Activated CD4-positive, alpha-beta T cell treated with anti-CD3 and anti-CD28 coated beads, Interleukin-2, amount 50 U/mL, for 48 hours (primary cell): ENCODE measurements at regions not wholly inside any gene's neighbourhood (a gene's known extent, or its start where the extent isn't known, plus 50 kb on each side); places are given as distances from the start of the nearest gene placed in this dataset.
"Not testable (repeated sequence)": the region's sequence is repeated elsewhere in the genome, so short reads cannot be mapped to it uniquely, and the experiment has no call there.

Experiments used
- DNase-seq, 2 experiments: peaks; one replicate each; pipeline ENCODE4 v3.0.0-alpha.2; 2020

GRCh38 chr10:44569193-44570091, 184.5 kb upstream of the CXCL12 start:
- no peak for DNase-seq

DNA sequence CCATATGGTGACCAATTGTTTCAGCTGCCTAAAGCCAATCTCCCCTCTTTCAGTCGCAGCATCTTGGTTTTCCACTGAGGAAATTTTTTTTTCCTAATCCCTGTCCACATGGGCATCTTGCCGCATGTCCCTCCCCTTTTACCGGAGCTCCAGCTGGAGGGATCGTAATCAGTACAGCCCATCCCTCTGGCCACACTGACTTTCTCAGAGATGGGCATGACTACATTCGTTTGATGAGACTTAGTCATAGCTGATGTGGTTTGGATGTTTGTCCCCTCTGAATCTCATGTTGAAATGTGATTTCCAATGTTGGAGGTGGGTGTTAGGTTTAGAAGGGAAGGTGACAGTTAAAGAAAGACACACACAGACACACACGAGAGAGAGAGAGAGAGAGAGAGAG, 186.8 kb upstream of the CXCL12 start:
- DNase-seq, result no peak

GRCh38 chr10:44572146-44572545, 187.2 kb upstream of the CXCL12 start:
- DNase-seq, result no peak

DNA sequence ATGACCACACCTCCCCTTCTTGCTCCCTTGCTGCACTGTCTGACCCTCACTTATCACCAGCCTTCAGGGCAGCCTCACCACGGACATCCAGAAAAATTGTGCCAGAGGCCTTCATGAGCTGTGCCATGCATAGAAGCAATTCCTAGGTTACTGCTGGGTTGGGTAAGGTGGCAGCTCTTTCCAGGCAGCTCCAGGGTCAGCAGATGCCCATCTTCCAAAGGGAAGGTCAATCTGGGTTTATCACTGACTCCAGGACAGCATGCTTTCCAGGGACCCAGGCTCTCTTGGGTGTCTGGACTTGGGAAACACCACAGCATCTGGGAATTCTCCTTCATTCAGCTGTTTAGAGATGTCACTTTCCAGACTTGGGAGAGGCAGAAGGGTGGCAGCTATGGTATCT, 188.9 kb upstream of the CXCL12 start:
- no peak for DNase-seq

GRCh38 chr10:44574596-44575480, 189.9 kb upstream of the CXCL12 start:
- no peak for DNase-seq

GRCh38 chr10:44575601-44576380, 190.9 kb upstream of the CXCL12 start:
- no peak for DNase-seq

DNA sequence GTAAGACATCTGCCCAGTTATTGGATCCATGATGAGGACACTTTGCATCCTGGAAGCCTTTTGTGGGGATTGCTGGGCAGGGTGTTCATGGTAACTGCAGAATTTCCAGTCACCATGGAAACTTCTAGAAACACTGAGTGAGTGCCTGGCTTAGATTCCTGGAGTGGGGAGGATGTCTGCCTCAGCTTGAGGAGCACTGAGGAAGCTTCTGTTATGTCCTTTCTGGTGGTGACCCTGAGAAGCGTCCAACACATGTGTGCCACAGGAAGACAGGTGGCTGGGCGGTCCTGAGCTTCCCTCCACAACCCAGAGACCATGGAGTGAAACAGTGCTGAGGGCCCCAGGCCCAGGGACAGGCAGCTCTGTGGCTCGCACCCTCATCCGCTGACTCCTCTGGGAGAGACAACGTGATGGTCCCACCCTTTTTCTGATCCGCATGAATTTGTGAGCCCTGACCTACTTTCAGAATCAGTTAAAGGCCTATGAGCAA, 191.8 kb upstream of the CXCL12 start:
- DNase-seq, result peak; percentile 5 to 18

DNA sequence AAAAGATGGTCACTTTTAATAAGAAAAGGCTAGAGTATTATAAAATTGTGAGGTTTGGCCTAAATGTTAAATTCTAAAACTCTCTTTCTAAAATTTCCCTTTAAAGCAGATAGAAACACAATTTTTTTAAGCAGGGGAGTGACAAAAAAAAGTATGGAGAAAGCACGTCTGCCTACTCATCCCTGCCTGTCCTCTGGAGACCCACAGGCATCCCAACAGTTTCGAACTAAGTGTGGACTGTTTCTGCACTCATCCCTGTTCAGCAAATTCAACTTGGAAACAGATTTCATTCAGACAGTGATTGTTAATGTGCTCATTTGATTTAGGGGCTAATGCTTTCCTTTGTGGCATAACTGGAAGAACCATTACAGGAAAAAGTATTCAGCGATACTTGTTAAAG, 192.6 kb upstream of the CXCL12 start:
- no peak for DNase-seq

GRCh38 chr10:44578271-44578670, 193.4 kb upstream of the CXCL12 start:
- DNase-seq, result no peak

GRCh38 chr10:44578963-44579362, 194.1 kb upstream of the CXCL12 start:
- not testable (repeated sequence) for DNase-seq

- no peak for DNase-seq
Observed at GRCh38 chr10:44581996-44582395, 197.1 kb upstream of the CXCL12 start.

GRCh38 chr10:44587488-44588318, 202.8 kb upstream of the CXCL12 start:
- DNase-seq, result no peak

DNA sequence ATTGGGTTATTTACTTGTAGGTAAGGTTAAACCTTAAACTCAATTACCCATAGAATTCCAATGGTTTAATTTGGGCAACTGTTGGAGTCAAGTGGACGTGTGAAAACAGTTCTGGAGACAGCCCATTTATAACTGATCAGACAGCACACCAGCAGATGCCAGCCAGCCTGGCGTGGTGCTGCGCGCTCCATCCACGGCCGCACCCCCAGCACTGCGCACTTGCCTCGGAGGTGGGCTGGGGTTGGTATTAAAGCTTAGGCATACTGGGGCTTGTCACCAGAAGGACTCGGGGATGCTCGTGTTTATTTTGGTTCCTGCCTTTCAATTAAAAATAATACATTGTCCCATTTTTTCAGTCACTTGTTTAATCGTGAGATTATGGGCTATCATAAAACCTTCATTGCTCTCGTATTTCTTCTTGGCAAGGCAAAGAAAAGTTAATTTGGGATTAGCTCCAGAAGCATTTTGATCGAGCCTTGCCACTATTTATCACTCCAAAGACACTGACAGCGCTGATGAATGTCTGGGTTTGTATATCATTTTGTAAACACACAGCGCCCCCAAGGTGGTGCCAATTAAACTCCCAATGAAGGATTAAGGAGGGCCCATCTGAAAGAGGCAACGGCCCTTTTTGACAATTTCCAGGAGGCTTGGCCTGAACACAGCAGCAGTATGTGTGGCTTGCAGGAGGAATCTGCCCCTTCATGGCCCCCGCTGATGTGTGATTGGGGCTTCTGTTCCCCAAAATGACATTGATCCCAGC, 204.5 kb upstream of the CXCL12 start:
- DNase-seq, result no peak

GRCh38 chr10:44589944-44590449, 205.1 kb upstream of the CXCL12 start:
- DNase-seq, result no peak

- DNase-seq, result no peak
Observed at GRCh38 chr10:44591911-44592310, 207.0 kb upstream of the CXCL12 start.

GRCh38 chr10:44593952-44594351, 209.1 kb upstream of the CXCL12 start:
- DNase-seq, result no peak

GRCh38 chr10:44607116-44607515, 222.2 kb upstream of the CXCL12 start:
- no peak for DNase-seq

GRCh38 chr10:44618910-44619309, 234.0 kb upstream of the CXCL12 start:
- no peak for DNase-seq

DNA sequence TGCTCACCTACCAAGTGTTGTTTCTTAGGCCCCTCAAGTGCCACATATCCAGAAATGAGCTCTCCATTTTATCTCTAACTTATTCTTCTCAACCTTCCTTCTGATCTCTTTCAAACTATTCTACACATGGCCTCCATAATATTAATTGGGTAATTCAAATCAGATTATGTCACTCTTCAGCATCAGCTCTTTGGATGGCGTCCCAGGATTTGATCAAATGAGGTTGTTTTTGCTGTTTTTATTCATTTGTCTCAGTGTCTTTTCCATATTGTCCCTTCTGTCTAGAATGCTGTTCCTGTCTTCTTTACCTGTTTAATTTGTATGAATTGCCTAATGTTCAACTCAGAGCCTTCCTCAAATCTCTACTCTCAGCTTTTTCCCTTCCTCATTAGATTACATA, 234.6 kb upstream of the CXCL12 start:
- no peak for DNase-seq

- DNase-seq, result no peak
Observed at GRCh38 chr10:44619975-44620374, 235.1 kb upstream of the CXCL12 start.
